ENCODE measurements at regions not wholly inside any gene's neighbourhood (a gene's known extent, or its start where the extent isn't known, plus 50 kb on each side); places are given as distances from the start of the nearest gene placed in this dataset.

GRCh38 chr12:30827101-30828066 is 72.6 kb upstream of the CAPRIN2 start:
- no peak for DNase-seq

GRCh38 chr12:30826276-30826675 is 71.5 kb upstream of the CAPRIN2 start:
- no peak for DNase-seq

- no peak for DNase-seq
Measured at GRCh38 chr12:30825341-30825740, 70.6 kb upstream of the CAPRIN2 start.

- DNase-seq: no peak
Measured at GRCh38 chr12:30824311-30824710, 69.6 kb upstream of the CAPRIN2 start.

GRCh38 chr12:30823764-30824163 is 69.0 kb upstream of the CAPRIN2 start:
- no peak for DNase-seq

GRCh38 chr12:30823156-30823699 is 68.5 kb upstream of the CAPRIN2 start:
- no peak for DNase-seq

GRCh38 chr12:30822385-30823155 is 67.8 kb upstream of the CAPRIN2 start:
- DNase-seq: no peak

- DNase-seq: no peak
Measured at GRCh38 chr12:30820406-30820946, 65.7 kb upstream of the CAPRIN2 start.

GRCh38 chr12:30818562-30818961 is 63.8 kb upstream of the CAPRIN2 start:
- no peak for DNase-seq

GRCh38 chr12:30816742-30817465 is 62.2 kb upstream of the CAPRIN2 start:
- DNase-seq: no peak

- DNase-seq: no peak
Measured at GRCh38 chr12:30814295-30814655, 59.5 kb upstream of the CAPRIN2 start.

- DNase-seq: no peak
Measured at GRCh38 chr12:30813525-30814294, 59.0 kb upstream of the CAPRIN2 start.

GRCh38 chr12:30811966-30812365 is 57.2 kb upstream of the CAPRIN2 start:
- DNase-seq: no peak

GRCh38 chr12:30810918-30811317 is 56.2 kb upstream of the CAPRIN2 start:
- no peak for DNase-seq

- DNase-seq: no peak
Measured at GRCh38 chr12:30807695-30808034, 52.9 kb upstream of the CAPRIN2 start.

GRCh38 chr12:30806989-30807694 is 52.4 kb upstream of the CAPRIN2 start:
- peak; percentile 33 for DNase-seq

GRCh38 chr12:30805959-30806358 is 51.2 kb upstream of the CAPRIN2 start:
- no peak for DNase-seq

Measured in COR-L47 (cell line).